ENCODE measurements at regions not wholly inside any gene's neighbourhood (a gene's known extent, or its start where the extent isn't known, plus 50 kb on each side); places are given as distances from the start of the nearest gene placed in this dataset.
"Not testable (repeated sequence)": the region's sequence is repeated elsewhere in the genome, so short reads cannot be mapped to it uniquely, and the experiment has no call there.

GRCh38 chr4:12110627-12111026, 681.9 kb upstream of the HS3ST1 start:
- no CpG with 5 or more reads among the region's 3 CpGs for WGBS, 2 experiments (ENCODE audit: extremely low coverage in 2 of 2, insufficient read length in 1 of 2)
- no peak overlapping the region for H3K27ac ChIP-seq (ENCODE audit: insufficient read depth, low read length)
- H3K27me3 ChIP-seq (ENCODE audit: control insufficient read depth, insufficient read depth, low read length) = no peaks in the 10 kb centered on the region
- H3K4me2 ChIP-seq (ENCODE audit: low read depth, low read length) = no peak overlapping the region
- H3K4me3 ChIP-seq (ENCODE audit: insufficient read depth, low read depth, low read length) = no peak overlapping the region
- ChIA-PET CTCF (no interaction called here), POLR2A (ENCODE audit: unreplicated experiment) (no interaction called here)
- no peak overlapping the region for H3K14ac ChIP-seq (replicated peaks; ENCODE audit: low read depth, low read length)
- H4K91ac ChIP-seq (ENCODE audit: insufficient read depth, low read depth, low read length) = no peak overlapping the region
- H2AFZ ChIP-seq (replicated peaks; ENCODE audit: low read length, poor library complexity) = no peak overlapping the region
- no peak overlapping the region for H3K4ac ChIP-seq (ENCODE audit: low read depth, low read length)
- H2BK20ac ChIP-seq (ENCODE audit: low read depth, low read length) = no peak overlapping the region
- ATAC-seq (ENCODE audit: low read depth) = no peak
- no peak overlapping the region for H2BK5ac ChIP-seq (ENCODE audit: low read depth, low read length, poor library complexity, severe bottlenecking)
- H2BK120ac ChIP-seq (ENCODE audit: low read depth, low read length) = no peak overlapping the region
- intact Hi-C loops (cut with micrococcal nuclease) = no loop called here
- H3K23ac ChIP-seq (ENCODE audit: low read depth, low read length) = no peak overlapping the region
- H3K9me3 ChIP-seq (ENCODE audit: control insufficient read depth, insufficient read depth, low read length) = peaks cover 3% of the 10 kb centered on the region; the same call in 1 of the 2 replicates
- dilution Hi-C loops (cut with HindIII; ENCODE audit: low sequenced_read_pairs, unreplicated experiment) = no loop called here
- H3K79me1 ChIP-seq (ENCODE audit: low read depth in 1 of 2, low read length in 2 of 2) = no peaks in the 10 kb centered on the region
- H4K8ac ChIP-seq (ENCODE audit: low read depth in 2 of 2, low read length in 2 of 2) = no peak overlapping the region
- no peak overlapping the region for H3K56ac ChIP-seq (ENCODE audit: extremely low read depth, insufficient read depth, low read length)
- H4K20me1 ChIP-seq (ENCODE audit: insufficient read depth, low read length) = no peaks in the 10 kb centered on the region
- H2BK15ac ChIP-seq (ENCODE audit: low read depth, low read length) = no peak overlapping the region
- no peak overlapping the region for H3K9ac ChIP-seq (ENCODE audit: low read depth, low read length)
- no peak overlapping the region for H2AK5ac ChIP-seq (ENCODE audit: low read depth, low read length)
- in situ Hi-C loops (cut with MboI; ENCODE audit: low sequenced_read_pairs) = no loop called here
- no peaks in the 10 kb centered on the region for H3K4me1 ChIP-seq (ENCODE audit: control insufficient read depth, insufficient read depth, low read length)
- H3K18ac ChIP-seq (ENCODE audit: low read depth, low read length) = no peak overlapping the region
- H4K5ac ChIP-seq (ENCODE audit: low read depth, low read length) = no peak overlapping the region
- H3K9me1 ChIP-seq (ENCODE audit: insufficient read depth, low read length) = no peaks in the 10 kb centered on the region
- no TSS peak for BruUV-seq (replicated peaks)
- TF ChIP-seq USF2 (IDR thresholded peaks at IDR 0.05; ENCODE audit: low read depth, low read length) = no peak
- no peak for TF ChIP-seq CTCF (conservative IDR thresholded peaks at IDR 0.05; ENCODE audit: low read depth, low read length)
- TF ChIP-seq ELK1 (IDR thresholded peaks at IDR 0.05; ENCODE audit: borderline replicate concordance, low read depth, low read length) = no peak
- no peak for TF ChIP-seq RAD21 (IDR thresholded peaks at IDR 0.05; ENCODE audit: low read length)
- TF ChIP-seq CEBPB (IDR thresholded peaks at IDR 0.05; ENCODE audit: low read depth, low read length) = no peak
- H2AK9ac ChIP-seq (replicated peaks; ENCODE audit: low read depth, low read length, poor library complexity) = no peak overlapping the region
- no peak for DNase-seq
- H3K36me3 ChIP-seq (ENCODE audit: control insufficient read depth, insufficient read depth, low read length) = no peaks in the 10 kb centered on the region

- H4K8ac ChIP-seq (ENCODE audit: low read depth in 2 of 2, low read length in 2 of 2); POLR2A ChIA-PET (ENCODE audit: unreplicated experiment); CTCF ChIA-PET; H3K18ac ChIP-seq (ENCODE audit: low read depth, low read length); H3K9me3 ChIP-seq (ENCODE audit: control insufficient read depth, insufficient read depth, low read length); H3K14ac ChIP-seq (replicated peaks; ENCODE audit: low read depth, low read length); H3K4ac ChIP-seq (ENCODE audit: low read depth, low read length); BruUV-seq (replicated peaks); H3K4me2 ChIP-seq (ENCODE audit: low read depth, low read length); H3K79me1 ChIP-seq (ENCODE audit: low read depth in 1 of 2, low read length in 2 of 2); H3K4me1 ChIP-seq (ENCODE audit: control insufficient read depth, insufficient read depth, low read length); H3K23ac ChIP-seq (ENCODE audit: low read depth, low read length); H3K27me3 ChIP-seq (ENCODE audit: control insufficient read depth, insufficient read depth, low read length); H2AK5ac ChIP-seq (ENCODE audit: low read depth, low read length); H3K9me1 ChIP-seq (ENCODE audit: insufficient read depth, low read length); H4K91ac ChIP-seq (ENCODE audit: insufficient read depth, low read depth, low read length); H4K5ac ChIP-seq (ENCODE audit: low read depth, low read length); H3K56ac ChIP-seq (ENCODE audit: extremely low read depth, insufficient read depth, low read length); H4K20me1 ChIP-seq (ENCODE audit: insufficient read depth, low read length); H3K36me3 ChIP-seq (ENCODE audit: control insufficient read depth, insufficient read depth, low read length); intact Hi-C loops (cut with micrococcal nuclease); H2BK15ac ChIP-seq (ENCODE audit: low read depth, low read length); DNase-seq; H2BK20ac ChIP-seq (ENCODE audit: low read depth, low read length); H2AK9ac ChIP-seq (replicated peaks; ENCODE audit: low read depth, low read length, poor library complexity); H2BK120ac ChIP-seq (ENCODE audit: low read depth, low read length); H3K9ac ChIP-seq (ENCODE audit: low read depth, low read length); ATAC-seq (ENCODE audit: low read depth); H2BK5ac ChIP-seq (ENCODE audit: low read depth, low read length, poor library complexity, severe bottlenecking); H2AFZ ChIP-seq (replicated peaks; ENCODE audit: low read length, poor library complexity); in situ Hi-C loops (cut with MboI; ENCODE audit: low sequenced_read_pairs); dilution Hi-C loops (cut with HindIII; ENCODE audit: low sequenced_read_pairs, unreplicated experiment); H3K27ac ChIP-seq (ENCODE audit: insufficient read depth, low read length); H3K4me3 ChIP-seq (ENCODE audit: insufficient read depth, low read depth, low read length): not testable (repeated sequence)
- WGBS, 2 experiments (ENCODE audit: extremely low coverage in 2 of 2, insufficient read length in 1 of 2) = no CpG with 5 or more reads among the region's 4 CpGs
Observed at GRCh38 chr4:12109056-12109455, 680.4 kb upstream of the HS3ST1 start.
